HG02678 (cell line): ENCODE measurements at regions not wholly inside any gene's neighbourhood (a gene's known extent, or its start where the extent isn't known, plus 50 kb on each side); places are given as distances from the start of the nearest gene placed in this dataset.

Experiments
- ATAC-seq: cut with Tn5 transposase; IDR thresholded peaks from one replicate; pipeline ENCODE4 v1.9.1; 2021; ENCODE audit warnings: mild to moderate bottlenecking, moderate library complexity; ENCODE audit not compliant: unreplicated experiment

- no peak for ATAC-seq
Measured at GRCh38 chr2:126792993-126793392, 105.7 kb upstream of the TEX51 start.

- ATAC-seq: no peak
Measured at GRCh38 chr2:126793885-126794613, 104.6 kb upstream of the TEX51 start.

- ATAC-seq: no peak
Measured at GRCh38 chr2:126795656-126796055, 103.0 kb upstream of the TEX51 start.

GRCh38 chr2:126796931-126797621, 101.6 kb upstream of the TEX51 start:
- no peak for ATAC-seq

GRCh38 chr2:126797622-126798275, 100.9 kb upstream of the TEX51 start:
- ATAC-seq: no peak

- ATAC-seq: no peak
Measured at GRCh38 chr2:126798276-126799140, 100.2 kb upstream of the TEX51 start.

- ATAC-seq: no peak
Measured at GRCh38 chr2:126799301-126799700, 99.4 kb upstream of the TEX51 start.

GRCh38 chr2:126801473-126801872, 97.2 kb upstream of the TEX51 start:
- no peak for ATAC-seq

GRCh38 chr2:126802316-126802715, 96.4 kb upstream of the TEX51 start:
- ATAC-seq: no peak

- ATAC-seq: no peak
Measured at GRCh38 chr2:126802774-126803433, 95.8 kb upstream of the TEX51 start.

GRCh38 chr2:126803434-126803775, 95.3 kb upstream of the TEX51 start:
- ATAC-seq: no peak

GRCh38 chr2:126804347-126804746, 94.3 kb upstream of the TEX51 start:
- no peak for ATAC-seq

- ATAC-seq: no peak
Measured at GRCh38 chr2:126808929-126809328, 89.8 kb upstream of the TEX51 start.

GRCh38 chr2:126809340-126809739, 89.3 kb upstream of the TEX51 start:
- no peak for ATAC-seq

- no peak for ATAC-seq
Measured at GRCh38 chr2:126810001-126810400, 88.7 kb upstream of the TEX51 start.

- no peak for ATAC-seq
Measured at GRCh38 chr2:126811101-126811500, 87.6 kb upstream of the TEX51 start.

GRCh38 chr2:126817172-126817571, 81.5 kb upstream of the TEX51 start:
- no peak for ATAC-seq

- no peak for ATAC-seq
Measured at GRCh38 chr2:126822115-126822514, 76.6 kb upstream of the TEX51 start.

GRCh38 chr2:126822921-126823320, 75.8 kb upstream of the TEX51 start:
- no peak for ATAC-seq

- no peak for ATAC-seq
Measured at GRCh38 chr2:126823951-126824350, 74.7 kb upstream of the TEX51 start.

- ATAC-seq: no peak
Measured at GRCh38 chr2:126824663-126825062, 74.0 kb upstream of the TEX51 start.
